NCI-H748 (cell line): ENCODE measurements at regions not wholly inside any gene's neighbourhood (a gene's known extent, or its start where the extent isn't known, plus 50 kb on each side); places are given as distances from the start of the nearest gene placed in this dataset.
A peak's percentile ranks its signal among the peaks of the same experiment; 100 is the strongest.
"Not testable (repeated sequence)": the region's sequence is repeated elsewhere in the genome, so short reads cannot be mapped to it uniquely, and the experiment has no call there.

Source experiments
- DNase-seq: peaks from one replicate; lab custom pipeline; 2025; ENCODE audit not compliant: unreplicated experiment; lab: John Stamatoyannopoulos, UW

GRCh38 chr21:9822093-9822820 lies 699.1 kb upstream of the TPTE start:
- not testable (repeated sequence) for DNase-seq

GRCh38 chr21:9823197-9824157 lies 697.9 kb upstream of the TPTE start:
- not testable (repeated sequence) for DNase-seq

- not testable (repeated sequence) for DNase-seq
Observed at GRCh38 chr21:9830801-9831200, 690.6 kb upstream of the TPTE start.

- not testable (repeated sequence) for DNase-seq
Observed at GRCh38 chr21:9832751-9833150, 688.6 kb upstream of the TPTE start.

- DNase-seq, result peak; percentile 54
Observed at GRCh38 chr21:9836547-9836946, 684.8 kb upstream of the TPTE start.

GRCh38 chr21:9837001-9837400 lies 684.4 kb upstream of the TPTE start:
- DNase-seq, result not testable (repeated sequence)

GRCh38 chr21:9837526-9837925 lies 683.9 kb upstream of the TPTE start:
- not testable (repeated sequence) for DNase-seq

- peak; percentile 96 for DNase-seq
Observed at GRCh38 chr21:9837946-9838737, 683.2 kb upstream of the TPTE start.

- DNase-seq, result peak; percentile 87
Observed at GRCh38 chr21:9838738-9839642, 682.4 kb upstream of the TPTE start.

GRCh38 chr21:9844106-9844505 lies 677.3 kb upstream of the TPTE start:
- not testable (repeated sequence) for DNase-seq

GRCh38 chr21:9847511-9847910 lies 673.9 kb upstream of the TPTE start:
- not testable (repeated sequence) for DNase-seq

- not testable (repeated sequence) for DNase-seq
Observed at GRCh38 chr21:9851166-9851565, 670.2 kb upstream of the TPTE start.

GRCh38 chr21:9851695-9852094 lies 669.7 kb upstream of the TPTE start:
- not testable (repeated sequence) for DNase-seq

- not testable (repeated sequence) for DNase-seq
Observed at GRCh38 chr21:9857563-9857962, 663.8 kb upstream of the TPTE start.

- not testable (repeated sequence) for DNase-seq
Observed at GRCh38 chr21:9859865-9860264, 661.5 kb upstream of the TPTE start.

GRCh38 chr21:9862456-9862855 lies 658.9 kb upstream of the TPTE start:
- DNase-seq, result not testable (repeated sequence)

GRCh38 chr21:9867815-9868214 lies 653.6 kb upstream of the TPTE start:
- not testable (repeated sequence) for DNase-seq

GRCh38 chr21:9873096-9873495 lies 648.3 kb upstream of the TPTE start:
- not testable (repeated sequence) for DNase-seq

- DNase-seq, result not testable (repeated sequence)
Observed at GRCh38 chr21:9874136-9874535, 647.2 kb upstream of the TPTE start.

GRCh38 chr21:9881430-9881829 lies 640.0 kb upstream of the TPTE start:
- not testable (repeated sequence) for DNase-seq
